ENCODE measurements at regions not wholly inside any gene's neighbourhood (a gene's known extent, or its start where the extent isn't known, plus 50 kb on each side); places are given as distances from the start of the nearest gene placed in this dataset.

GRCh38 chr11:43557553-43558110, 122.9 kb upstream of the HSD17B12 start:
- no peak overlapping the region for H3K4me3 ChIP-seq (ENCODE audit: low read length)
- no peak overlapping the region for H3K9ac ChIP-seq (ENCODE audit: low read depth, low read length)
- H3K27me3 ChIP-seq (ENCODE audit: control insufficient read depth, insufficient read depth, low read length): peaks cover 88% of the 10 kb centered on the region

DNA sequence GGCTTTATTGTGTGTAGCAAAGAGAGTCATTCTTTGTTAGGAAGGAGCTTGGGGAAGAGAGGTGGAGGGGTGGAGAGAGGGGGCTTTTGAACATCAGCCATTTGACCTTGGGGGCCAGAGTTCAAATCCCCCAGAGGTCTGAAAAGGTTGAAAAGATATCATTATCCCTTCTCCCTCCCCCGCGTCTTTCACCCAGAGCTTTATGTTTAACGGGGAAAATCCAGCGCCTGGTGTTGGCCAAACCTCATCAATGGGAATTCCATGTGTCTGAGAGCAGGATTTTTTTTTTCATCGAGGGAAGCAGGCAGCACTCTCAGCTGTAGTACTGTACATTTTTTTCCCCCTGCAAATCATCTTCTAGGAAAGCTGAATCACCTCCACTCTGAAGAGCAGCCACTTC, 122.4 kb upstream of the HSD17B12 start:
- no peak overlapping the region for H3K9ac ChIP-seq (ENCODE audit: low read depth, low read length)
- H3K36me3 ChIP-seq (ENCODE audit: insufficient read depth, low read length): no peaks in the 10 kb centered on the region
- no peaks in the 10 kb centered on the region for H3K4me1 ChIP-seq (ENCODE audit: control insufficient read depth, insufficient read depth, low read length)
- no peaks in the 10 kb centered on the region for H3K9me3 ChIP-seq (replicated peaks; ENCODE audit: low read length)
- peaks cover 88% of the 10 kb centered on the region for H3K27me3 ChIP-seq (ENCODE audit: control insufficient read depth, insufficient read depth, low read length)
- no peak overlapping the region for H3K4me3 ChIP-seq (ENCODE audit: low read length)
- H3K4me2 ChIP-seq (ENCODE audit: low read length): no peak overlapping the region

More at GRCh38 chr11:43557553-43558110, 122.9 kb upstream of the HSD17B12 start:
- Histone ChIP-seq H3K4me2 (ENCODE audit: low read length) (no peak overlapping the region), H3K4me1 (ENCODE audit: control insufficient read depth, insufficient read depth, low read length) (no peaks in the 10 kb centered on the region), H3K36me3 (ENCODE audit: insufficient read depth, low read length) (no peaks in the 10 kb centered on the region), H3K9me3 (replicated peaks; ENCODE audit: low read length) (no peaks in the 10 kb centered on the region)

DNA sequence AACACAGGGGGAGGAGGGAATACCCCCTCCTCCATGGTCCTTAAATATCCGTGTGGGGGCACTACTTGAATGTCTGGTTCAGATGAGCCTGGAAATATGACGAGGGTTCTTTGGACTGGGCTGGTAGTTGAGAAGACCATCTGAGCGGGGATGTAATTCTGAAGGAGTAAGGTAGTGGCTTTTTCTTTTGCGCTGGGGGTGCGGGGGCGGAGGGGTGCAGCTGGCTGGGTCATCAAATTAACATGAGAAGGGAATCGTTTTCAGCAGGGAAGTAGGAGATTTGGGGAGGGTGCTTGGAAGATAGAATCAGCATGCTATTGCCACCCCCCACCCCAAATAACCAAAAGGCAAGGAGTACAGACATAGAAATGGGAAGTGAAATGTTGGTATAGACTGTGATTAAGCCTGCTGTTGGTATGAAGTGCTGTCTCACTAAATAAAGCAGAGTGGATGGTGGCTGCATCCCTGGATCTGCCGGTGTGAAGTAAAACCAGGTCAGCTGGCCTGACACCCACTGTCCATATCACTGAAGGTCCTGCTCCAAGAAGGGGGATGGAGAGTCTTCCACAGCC, 121.9 kb upstream of the HSD17B12 start:
- Histone ChIP-seq H3K27me3 (ENCODE audit: control insufficient read depth, insufficient read depth, low read length) (peaks cover 83% of the 10 kb centered on the region), H3K9me3 (replicated peaks; ENCODE audit: low read length) (no peaks in the 10 kb centered on the region), H3K4me2 (ENCODE audit: low read length) (no peak overlapping the region), H3K4me3 (ENCODE audit: low read length) (no peak overlapping the region), H3K4me1 (ENCODE audit: control insufficient read depth, insufficient read depth, low read length) (no peaks in the 10 kb centered on the region), H3K9ac (ENCODE audit: low read depth, low read length) (no peak overlapping the region), H3K36me3 (ENCODE audit: insufficient read depth, low read length) (no peaks in the 10 kb centered on the region)

DNA sequence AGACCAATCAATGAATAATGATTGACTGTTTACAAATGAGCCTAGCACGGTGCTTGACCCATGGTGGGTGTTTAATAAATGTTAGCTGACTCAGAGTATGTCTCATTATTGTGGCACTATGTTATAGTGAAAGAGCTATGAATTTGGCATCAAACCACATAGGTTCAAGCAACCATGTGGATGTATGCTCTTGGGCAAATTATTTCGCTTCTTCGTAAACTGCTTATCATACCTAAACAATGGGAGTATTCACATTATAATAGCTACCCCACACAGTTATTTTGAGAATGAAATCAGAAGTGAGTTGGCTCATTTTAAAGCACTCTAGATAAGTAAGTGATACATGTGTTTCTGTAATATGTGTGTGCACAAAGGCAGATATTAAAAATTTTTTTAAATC, 118.7 kb upstream of the HSD17B12 start:
- no peaks in the 10 kb centered on the region for H3K36me3 ChIP-seq (ENCODE audit: insufficient read depth, low read length)
- no peaks in the 10 kb centered on the region for H3K9me3 ChIP-seq (replicated peaks; ENCODE audit: low read length)
- no peaks in the 10 kb centered on the region for H3K4me1 ChIP-seq (ENCODE audit: control insufficient read depth, insufficient read depth, low read length)
- H3K9ac ChIP-seq (ENCODE audit: low read depth, low read length): no peak overlapping the region
- H3K4me2 ChIP-seq (ENCODE audit: low read length): no peak overlapping the region
- H3K4me3 ChIP-seq (ENCODE audit: low read length): no peak overlapping the region
- H3K27me3 ChIP-seq (ENCODE audit: control insufficient read depth, insufficient read depth, low read length): peaks cover 70% of the 10 kb centered on the region

- H3K36me3 ChIP-seq (ENCODE audit: insufficient read depth, low read length): no peaks in the 10 kb centered on the region
- no peak overlapping the region for H3K4me2 ChIP-seq (ENCODE audit: low read length)
- no peak overlapping the region for H3K4me3 ChIP-seq (ENCODE audit: low read length)
- H3K27me3 ChIP-seq (ENCODE audit: control insufficient read depth, insufficient read depth, low read length): peaks cover 68% of the 10 kb centered on the region
- H3K4me1 ChIP-seq (ENCODE audit: control insufficient read depth, insufficient read depth, low read length): no peaks in the 10 kb centered on the region
- no peaks in the 10 kb centered on the region for H3K9me3 ChIP-seq (replicated peaks; ENCODE audit: low read length)
- no peak overlapping the region for H3K9ac ChIP-seq (ENCODE audit: low read depth, low read length)
Observed at GRCh38 chr11:43567396-43567975, 113.1 kb upstream of the HSD17B12 start.

- no peak overlapping the region for H3K4me2 ChIP-seq (ENCODE audit: low read length)
- H3K27me3 ChIP-seq (ENCODE audit: control insufficient read depth, insufficient read depth, low read length): peaks cover 98% of the 10 kb centered on the region
- no peak overlapping the region for H3K9ac ChIP-seq (ENCODE audit: low read depth, low read length)
- peaks cover 21% of the 10 kb centered on the region for H3K4me1 ChIP-seq (ENCODE audit: control insufficient read depth, insufficient read depth, low read length)
- H3K9me3 ChIP-seq (replicated peaks; ENCODE audit: low read length): no peaks in the 10 kb centered on the region
- no peak overlapping the region for H3K4me3 ChIP-seq (ENCODE audit: low read length)
- no peaks in the 10 kb centered on the region for H3K36me3 ChIP-seq (ENCODE audit: insufficient read depth, low read length)
Observed at GRCh38 chr11:43573233-43573632, 107.3 kb upstream of the HSD17B12 start.

GRCh38 chr11:43573873-43574272, 106.7 kb upstream of the HSD17B12 start:
- Histone ChIP-seq H3K9me3 (replicated peaks; ENCODE audit: low read length) (no peaks in the 10 kb centered on the region), H3K9ac (ENCODE audit: low read depth, low read length) (no peak overlapping the region), H3K4me2 (ENCODE audit: low read length) (no peak overlapping the region), H3K4me1 (ENCODE audit: control insufficient read depth, insufficient read depth, low read length) (peaks cover 26% of the 10 kb centered on the region), H3K4me3 (ENCODE audit: low read length) (no peak overlapping the region), H3K27me3 (ENCODE audit: control insufficient read depth, insufficient read depth, low read length) (peaks cover 96% of the 10 kb centered on the region), H3K36me3 (ENCODE audit: insufficient read depth, low read length) (no peaks in the 10 kb centered on the region)

DNA sequence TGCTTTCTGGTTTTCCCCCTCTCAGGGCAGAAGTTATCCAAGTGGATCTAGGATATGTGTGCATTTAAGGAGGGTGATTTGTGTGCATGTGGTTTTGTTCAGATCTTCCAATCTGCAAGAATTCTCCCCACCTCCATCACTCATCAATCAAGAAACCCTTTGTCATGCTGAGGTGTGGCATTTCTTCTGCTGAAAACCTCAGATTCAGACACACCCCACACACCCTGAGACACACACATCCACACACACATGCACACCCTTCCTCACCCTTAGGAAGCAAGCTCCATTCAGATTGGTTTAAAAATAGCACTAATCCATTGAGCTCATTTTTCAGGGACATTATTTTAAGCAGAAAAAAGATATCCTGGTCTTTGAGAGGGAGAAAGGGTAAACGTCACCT, 106.1 kb upstream of the HSD17B12 start:
- peaks cover 91% of the 10 kb centered on the region for H3K27me3 ChIP-seq (ENCODE audit: control insufficient read depth, insufficient read depth, low read length)

DNA sequence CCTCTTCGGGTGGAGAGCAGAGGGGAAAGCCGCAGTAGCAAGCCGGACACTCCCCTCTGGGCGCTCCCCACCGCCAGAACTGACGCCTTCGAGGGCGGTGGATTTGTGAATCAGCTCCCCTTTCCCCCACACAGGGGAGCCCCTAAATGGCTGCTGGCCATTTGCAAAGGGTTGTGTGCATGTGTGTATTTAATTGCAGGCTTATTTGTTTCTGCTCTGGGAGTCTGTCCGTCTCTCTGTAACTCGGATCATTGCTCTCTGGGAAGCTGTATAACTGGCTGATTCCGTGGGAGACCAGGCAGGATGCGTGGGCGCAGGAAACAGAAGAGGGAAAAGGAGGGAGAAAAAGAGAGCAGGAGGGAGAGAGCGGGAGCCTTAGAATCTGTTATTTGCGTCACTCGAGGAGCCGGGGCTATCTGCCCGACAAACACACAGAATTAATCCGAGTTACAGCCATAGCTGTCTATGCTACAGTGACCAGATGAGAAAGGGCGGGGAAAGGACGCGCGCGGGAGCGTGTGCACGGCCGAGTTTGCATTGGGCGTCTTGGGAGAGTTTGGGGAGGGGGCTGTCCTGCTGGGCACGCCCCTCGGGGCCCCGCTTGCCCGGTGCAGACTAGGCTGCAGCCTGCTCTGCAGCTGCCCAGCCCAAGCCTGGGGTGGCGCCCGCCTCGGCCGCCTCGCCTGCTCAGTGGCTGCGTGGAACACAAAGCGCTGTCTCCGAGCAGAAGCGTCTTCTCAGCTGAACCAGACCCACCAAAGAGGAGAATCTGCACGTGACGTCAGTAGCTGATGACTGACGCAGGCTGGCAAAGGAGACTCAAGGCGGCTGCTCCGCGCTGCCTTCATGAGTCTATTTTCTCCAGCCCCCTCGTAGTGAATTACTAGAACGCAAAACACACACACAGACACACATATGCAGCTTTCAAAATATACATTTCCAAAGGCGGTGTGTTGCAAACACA, 105.3 kb upstream of the HSD17B12 start:
- peaks cover 32% of the 10 kb centered on the region for H3K4me1 ChIP-seq (ENCODE audit: control insufficient read depth, insufficient read depth, low read length)
- peak overlapping the region; percentile 80 for H3K4me2 ChIP-seq (ENCODE audit: low read length)
- peaks cover 93% of the 10 kb centered on the region for H3K27me3 ChIP-seq (ENCODE audit: control insufficient read depth, insufficient read depth, low read length)
- peak overlapping the region; percentile 60 for H3K4me3 ChIP-seq (ENCODE audit: low read length)
- H3K9me3 ChIP-seq (replicated peaks; ENCODE audit: low read length): no peaks in the 10 kb centered on the region
- H3K9ac ChIP-seq (ENCODE audit: low read depth, low read length): no peak overlapping the region
- H3K36me3 ChIP-seq (ENCODE audit: insufficient read depth, low read length): no peaks in the 10 kb centered on the region

More for the DNA sequence above, 106.1 kb upstream of the HSD17B12 start:
- H3K4me1 ChIP-seq (ENCODE audit: control insufficient read depth, insufficient read depth, low read length): peaks cover 27% of the 10 kb centered on the region
- no peak overlapping the region for H3K9ac ChIP-seq (ENCODE audit: low read depth, low read length)
- no peak overlapping the region for H3K4me2 ChIP-seq (ENCODE audit: low read length)
- H3K9me3 ChIP-seq (replicated peaks; ENCODE audit: low read length): no peaks in the 10 kb centered on the region
- no peaks in the 10 kb centered on the region for H3K36me3 ChIP-seq (ENCODE audit: insufficient read depth, low read length)
- no peak overlapping the region for H3K4me3 ChIP-seq (ENCODE audit: low read length)

GRCh38 chr11:43575913-43576310, 104.6 kb upstream of the HSD17B12 start:
- H3K9me3 ChIP-seq (replicated peaks; ENCODE audit: low read length): no peaks in the 10 kb centered on the region
- H3K27me3 ChIP-seq (ENCODE audit: control insufficient read depth, insufficient read depth, low read length): peaks cover 93% of the 10 kb centered on the region
- peak overlapping the region; percentile 60 for H3K4me3 ChIP-seq (ENCODE audit: low read length)

GRCh38 chr11:43576320-43576802, 104.2 kb upstream of the HSD17B12 start:
- Histone ChIP-seq H3K9ac (ENCODE audit: low read depth, low read length) (no peak overlapping the region), H3K27me3 (ENCODE audit: control insufficient read depth, insufficient read depth, low read length) (peaks cover 93% of the 10 kb centered on the region), H3K4me3 (ENCODE audit: low read length) (peak overlapping the region; percentile 43), H3K9me3 (replicated peaks; ENCODE audit: low read length) (no peaks in the 10 kb centered on the region), H3K36me3 (ENCODE audit: insufficient read depth, low read length) (no peaks in the 10 kb centered on the region), H3K4me1 (ENCODE audit: control insufficient read depth, insufficient read depth, low read length) (peaks cover 39% of the 10 kb centered on the region), H3K4me2 (ENCODE audit: low read length) (peak overlapping the region; percentile 80)

More at GRCh38 chr11:43575913-43576310, 104.6 kb upstream of the HSD17B12 start:
- no peak overlapping the region for H3K9ac ChIP-seq (ENCODE audit: low read depth, low read length)
- H3K36me3 ChIP-seq (ENCODE audit: insufficient read depth, low read length): no peaks in the 10 kb centered on the region
- H3K4me2 ChIP-seq (ENCODE audit: low read length): peak overlapping the region; percentile 80
- peaks cover 34% of the 10 kb centered on the region for H3K4me1 ChIP-seq (ENCODE audit: control insufficient read depth, insufficient read depth, low read length)

Data from skeletal muscle satellite cell (primary cell).